Stomach smooth muscle (tissue), 2 donors: ENCODE measurements at regions not wholly inside any gene's neighbourhood (a gene's known extent, or its start where the extent isn't known, plus 50 kb on each side); places are given as distances from the start of the nearest gene placed in this dataset.
"Not testable (repeated sequence)": the region's sequence is repeated elsewhere in the genome, so short reads cannot be mapped to it uniquely, and the experiment has no call there.

Experiments
- H3K27ac ChIP-seq: one replicate; pipeline ENCODE4 v1.7.0; 2013; ENCODE audit warnings: mild to moderate bottlenecking, low read length, inconsistent platforms
- H3K27me3 ChIP-seq, 2 donors: one replicate each; pipeline ENCODE4 v1.7.0; 2013; ENCODE audit warnings: low read length in 2 of 2; ENCODE audit not compliant: insufficient read depth in 2 of 2, control insufficient read depth in 1 of 2
- H3K36me3 ChIP-seq, 2 donors: one replicate each; pipeline ENCODE4 v1.7.0; 2013; ENCODE audit warnings: low read length in 2 of 2; ENCODE audit not compliant: control insufficient read depth in 2 of 2, insufficient read depth in 2 of 2
- H3K4me1 ChIP-seq: one replicate; pipeline ENCODE4 v1.7.0; 2013; ENCODE audit warnings: low read length; ENCODE audit not compliant: control insufficient read depth, insufficient read depth
- H3K4me3 ChIP-seq, 2 donors: one replicate each; pipeline ENCODE4 v1.7.0; 2013; ENCODE audit warnings: low read length in 2 of 2
- H3K9ac ChIP-seq, 2 donors: one replicate each; pipeline ENCODE4 v1.7.0; 2013; ENCODE audit warnings: low read length in 2 of 2, mild to moderate bottlenecking in 1 of 2
- H3K9me3 ChIP-seq, 2 donors: one replicate each; pipeline ENCODE4 v1.7.0; 2013; ENCODE audit warnings: low read length in 2 of 2; ENCODE audit not compliant: control insufficient read depth in 2 of 2
- donor health status: healthy.
- donor health status: Pancreatic carcinoma.

GRCh38 chr14:59130462-59130861 lies 58.0 kb upstream of the DAAM1 start:
- peak overlapping the region; percentile 41 to 66 for H3K4me3 ChIP-seq
- H3K36me3 ChIP-seq, result no peaks in the 10 kb centered on the region
- H3K27me3 ChIP-seq, result no peaks in the 10 kb centered on the region
- H3K27ac ChIP-seq, result peak overlapping the region; percentile 32
- H3K9ac ChIP-seq, result no peak overlapping the region
- no peaks in the 10 kb centered on the region for H3K9me3 ChIP-seq
- H3K4me1 ChIP-seq, result peaks cover 5% of the 10 kb centered on the region

- H3K4me1 ChIP-seq, result peaks cover 5% of the 10 kb centered on the region
- H3K9ac ChIP-seq, result no peak overlapping the region
- no peaks in the 10 kb centered on the region for H3K36me3 ChIP-seq
- no peaks in the 10 kb centered on the region for H3K27me3 ChIP-seq
- H3K9me3 ChIP-seq, result no peaks in the 10 kb centered on the region
- no peak overlapping the region for H3K4me3 ChIP-seq
- no peak overlapping the region for H3K27ac ChIP-seq
Observed at GRCh38 chr14:59131938-59132795, 56.3 kb upstream of the DAAM1 start.

- no peaks in the 10 kb centered on the region for H3K27me3 ChIP-seq
- no peaks in the 10 kb centered on the region for H3K36me3 ChIP-seq
- H3K27ac ChIP-seq, result no peak overlapping the region
- H3K4me1 ChIP-seq, result peaks cover 5% of the 10 kb centered on the region
- H3K9ac ChIP-seq, result no peak overlapping the region
- H3K9me3 ChIP-seq, result no peaks in the 10 kb centered on the region
- no peak overlapping the region for H3K4me3 ChIP-seq
Observed at GRCh38 chr14:59132796-59133494, 55.5 kb upstream of the DAAM1 start.

- no peak overlapping the region for H3K4me3 ChIP-seq
- H3K27ac ChIP-seq, result no peak overlapping the region
- no peak overlapping the region for H3K9ac ChIP-seq
- H3K36me3 ChIP-seq, result no peaks in the 10 kb centered on the region
- no peaks in the 10 kb centered on the region for H3K9me3 ChIP-seq
- no peaks in the 10 kb centered on the region for H3K27me3 ChIP-seq
- peaks cover 5% of the 10 kb centered on the region for H3K4me1 ChIP-seq
Observed at GRCh38 chr14:59133709-59134108, 54.8 kb upstream of the DAAM1 start.

DNA sequence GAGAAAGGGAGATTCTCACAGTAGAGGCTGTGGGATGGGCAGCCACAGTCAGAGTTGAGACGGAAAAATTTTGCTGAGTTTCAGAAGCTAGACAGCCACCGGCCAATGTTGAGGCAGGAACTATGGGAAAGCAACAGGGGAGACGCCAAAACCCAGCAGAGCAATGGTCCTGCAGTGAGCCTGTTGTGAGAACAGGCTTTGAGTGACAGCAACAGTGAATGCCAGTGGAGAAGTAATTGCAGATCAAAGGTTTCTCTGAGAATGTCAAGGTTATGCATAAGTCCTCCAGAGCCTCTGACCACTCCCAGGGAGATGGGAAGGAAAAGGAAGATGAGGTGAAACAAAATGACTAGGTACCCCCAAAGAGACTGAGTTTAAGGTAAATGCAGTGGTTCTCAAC lies 54.2 kb upstream of the DAAM1 start:
- Histone ChIP-seq H3K27ac (no peak overlapping the region), H3K9me3 (no peaks in the 10 kb centered on the region), H3K9ac (no peak overlapping the region), H3K27me3 (no peaks in the 10 kb centered on the region), H3K36me3 (no peaks in the 10 kb centered on the region), H3K4me1 (peaks cover 5% of the 10 kb centered on the region), H3K4me3 (no peak overlapping the region)

- Histone ChIP-seq H3K4me3 (no peak overlapping the region), H3K9me3 (no peaks in the 10 kb centered on the region), H3K9ac (no peak overlapping the region), H3K27me3 (no peaks in the 10 kb centered on the region), H3K4me1 (peaks cover 3% of the 10 kb centered on the region), H3K36me3 (no peaks in the 10 kb centered on the region), H3K27ac (no peak overlapping the region)
Observed at GRCh38 chr14:59137256-59137655, 51.2 kb upstream of the DAAM1 start.

DNA sequence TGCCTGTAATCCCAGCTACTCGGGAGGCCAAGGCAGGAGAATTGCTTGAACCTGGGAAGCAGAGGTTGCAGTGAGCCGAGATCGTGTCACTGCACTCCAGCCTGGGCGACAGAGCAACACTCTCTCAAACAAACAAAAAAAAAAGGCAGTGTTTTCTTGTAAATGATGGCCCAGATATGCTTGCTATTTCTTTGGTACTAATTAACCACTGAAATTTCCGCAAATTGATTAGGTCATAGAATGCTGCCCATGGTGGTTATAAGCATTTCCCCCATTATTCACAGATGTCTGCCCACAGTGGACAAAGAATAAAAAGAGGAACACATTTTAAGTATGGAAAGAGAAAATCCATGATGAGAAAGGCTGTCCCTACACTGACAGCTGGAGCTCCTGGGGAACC lies 49.9 kb upstream of the DAAM1 start:
- not testable (repeated sequence) for H3K4me3 ChIP-seq, H3K27ac ChIP-seq, H3K36me3 ChIP-seq, H3K9me3 ChIP-seq, H3K27me3 ChIP-seq, H3K4me1 ChIP-seq, H3K9ac ChIP-seq
